HepG2 (cell line): ENCODE measurements at regions not wholly inside any gene's neighbourhood (a gene's known extent, or its start where the extent isn't known, plus 50 kb on each side); places are given as distances from the start of the nearest gene placed in this dataset.

ENCODE experiments used
- ATAC-seq: fragments of 200-7000 bp; cut with Tn5 transposase; 3 replicates; pipeline ENCODE4 v1.9.1; 2020; ENCODE audit warnings: mild to moderate bottlenecking, moderate library complexity
- BruUV-seq: library from RNA; stranded (reverse); fragments of 400-500 nt; replicated peaks from 2 replicates; lab custom pipeline; 2021; lab: Mats Ljungman, UMichigan
- CTCF ChIA-PET: fragments of 300-600 bp; formaldehyde crosslinking; extraction: SDS; loops from one replicate; lab custom pipeline; 2021; ENCODE audit warnings: low total read pairs, inconsistent platforms, low intra/inter-chr PET ratio; lab: Yijun Ruan, JAX
- POLR2A ChIA-PET: fragments of 350-600 bp; sonication (Branson Sonifier 250); formaldehyde crosslinking; loops from one replicate; lab custom pipeline; 2020; ENCODE audit warnings: antibody characterized with exemption, inconsistent platforms; lab: Yijun Ruan, JAX
- DNase-seq: peaks from one replicate; pipeline ENCODE4 v3.0.0-alpha.2; 2015; ENCODE audit warnings: low spot score
- FAIRE-seq: peaks from 3 replicates; lab custom pipeline; 2011; peaks lifted over from hg19 to GRCh38; lab: Jason Lieb, UNC
- H2AFZ ChIP-seq: one replicate; pipeline ENCODE4 v1.6.1; 2011; ENCODE audit warnings: low read length, inconsistent platforms
- H3K27ac ChIP-seq: fragments of 300-600 bp; 3 replicates; pipeline ENCODE4 v1.8.0; 2011; ENCODE audit warnings: mixed run types, mild to moderate bottlenecking, mixed read lengths, low read length, inconsistent platforms; ENCODE audit not compliant: insufficient read depth; ENCODE audit errors: extremely low read length
- H3K27me3 ChIP-seq, 2 experiments: fragments of 200-600 bp in 1 of 2; 2 replicates in 1 of 2; 3 replicates in 1 of 2; pipeline versions ENCODE4 v1.6.0 to v1.8.0; 2011; ENCODE audit warnings: low read length in 2 of 2, mild to moderate bottlenecking in 2 of 2, moderate library complexity in 2 of 2, inconsistent platforms in 1 of 2; ENCODE audit not compliant: insufficient read depth in 2 of 2, control insufficient read depth in 1 of 2
- H3K36me3 ChIP-seq, 2 experiments: fragments of 200-600 bp in 1 of 2; replicated peaks in 1 of 2; 2 replicates in 1 of 2; 3 replicates in 1 of 2; pipeline versions ENCODE4 v1.5.1 to v1.8.0; 2011; ENCODE audit warnings: low read length in 2 of 2, inconsistent platforms in 1 of 2; ENCODE audit not compliant: insufficient read depth in 2 of 2, control insufficient read depth in 1 of 2
- H3K4me1 ChIP-seq: 2 replicates; pipeline ENCODE4 v1.5.1; 2012; ENCODE audit warnings: low read length, inconsistent platforms; ENCODE audit not compliant: insufficient read depth
- H3K4me2 ChIP-seq: 2 replicates; pipeline ENCODE4 v1.6.0; 2011; ENCODE audit warnings: low read depth, low read length, inconsistent platforms
- H3K4me3 ChIP-seq, 3 experiments: fragments of 200-600 bp in 1 of 3; sonication (generic), shearing (Covaris generic) in 1 of 3; replicated peaks in 1 of 3; 2 replicates each; pipeline ENCODE4 v1.5.1; 2011 to 2016; ENCODE audit warnings: low read length in 3 of 3, inconsistent platforms in 2 of 3, low read depth in 2 of 3, mild to moderate bottlenecking in 2 of 3, control low read depth in 1 of 3, mixed read lengths in 1 of 3; ENCODE audit not compliant: insufficient read depth in 1 of 3
- H3K79me2 ChIP-seq: one replicate; pipeline ENCODE4 v1.6.1; 2011; ENCODE audit warnings: low read length, inconsistent platforms; ENCODE audit not compliant: insufficient read depth
- H3K9ac ChIP-seq: 2 replicates; pipeline ENCODE4 v1.6.0; 2011; ENCODE audit warnings: mild to moderate bottlenecking, low read depth, low read length, inconsistent platforms; ENCODE audit not compliant: insufficient read depth
- H3K9me3 ChIP-seq: 2 replicates; pipeline ENCODE4 v1.5.1; 2012; ENCODE audit warnings: mild to moderate bottlenecking, low read length
- H4K20me1 ChIP-seq: 2 replicates; pipeline ENCODE4 v1.6.0; 2011; ENCODE audit warnings: inconsistent platforms, mild to moderate bottlenecking, low read length, moderate library complexity; ENCODE audit not compliant: insufficient read depth
- AHR ChIP-seq: IDR thresholded peaks from 2 replicates; pipeline ENCODE4 v1.6.1; 2018; ENCODE audit warnings: missing genetic modification reagents, missing compliant biosample characterization
- ARNTL ChIP-seq: sonication (generic); formaldehyde crosslinking; IDR thresholded peaks from 2 replicates; pipeline ENCODE4 v1.4.0; 2020; ENCODE audit warnings: mild to moderate bottlenecking, missing genetic modification reagents
- DPF2 ChIP-seq: sonication (generic); formaldehyde crosslinking; IDR thresholded peaks from 2 replicates; pipeline ENCODE4 v1.4.0; 2020; ENCODE audit warnings: mild to moderate bottlenecking, low read depth, missing genetic modification reagents, borderline replicate concordance
- FOXA3 ChIP-seq: IDR thresholded peaks from 2 replicates; pipeline ENCODE4 v1.6.1; 2016; ENCODE audit warnings: missing genetic modification reagents, missing compliant biosample characterization
- ISX ChIP-seq: sonication (generic); formaldehyde crosslinking; conservative IDR thresholded peaks from 2 replicates; pipeline ENCODE4 v1.5.0; 2020; ENCODE audit warnings: missing genetic modification reagents
- MTA3 ChIP-seq: sonication (generic); formaldehyde crosslinking; IDR thresholded peaks from 2 replicates; pipeline ENCODE4 v1.4.0; 2020; ENCODE audit warnings: missing genetic modification reagents
- MTF1 ChIP-seq: sonication (generic); formaldehyde crosslinking; IDR thresholded peaks from 2 replicates; pipeline ENCODE4 v1.5.0; 2020; ENCODE audit warnings: missing genetic modification reagents
- NFIC ChIP-seq: IDR thresholded peaks from 2 replicates; pipeline ENCODE4 v1.6.1; 2012; ENCODE audit warnings: mild to moderate bottlenecking, low read length, inconsistent platforms
- POLR2G ChIP-seq: fragments of 200-400 bp; formaldehyde crosslinking; IDR thresholded peaks from 2 replicates; pipeline ENCODE4 v1.6.1; 2018; ENCODE audit warnings: mild to moderate bottlenecking, low read depth, low read length, moderate library complexity
- RARG ChIP-seq: sonication (generic); formaldehyde crosslinking; IDR thresholded peaks from 2 replicates; pipeline ENCODE4 v1.4.0; 2020; ENCODE audit warnings: low read depth, mild to moderate bottlenecking, missing genetic modification reagents
- STAG1 ChIP-seq: sonication (generic); formaldehyde crosslinking; IDR thresholded peaks from 2 replicates; pipeline ENCODE4 v1.4.0; 2020; ENCODE audit warnings: missing genetic modification reagents
- TMF1 ChIP-seq: sonication (generic); formaldehyde crosslinking; IDR thresholded peaks from 2 replicates; pipeline ENCODE4 v1.8.1; 2022; ENCODE audit warnings: low read depth, missing genetic modification reagents
- ZNF282 ChIP-seq: fragments of 450-650 bp; IDR thresholded peaks from 2 replicates; pipeline ENCODE4 v1.6.1; 2018; ENCODE audit not compliant: partially characterized antibody
- ZNF430 ChIP-seq: sonication (generic); formaldehyde crosslinking; IDR thresholded peaks from 2 replicates; pipeline ENCODE4 v1.9.0; 2021; ENCODE audit warnings: mild to moderate bottlenecking, missing genetic modification reagents
- ZNF607 ChIP-seq: sonication (generic); formaldehyde crosslinking; IDR thresholded peaks from 2 replicates; pipeline ENCODE4 v1.5.1; 2020; ENCODE audit warnings: missing genetic modification reagents, mild to moderate bottlenecking, borderline replicate concordance
- WGBS: methylation state at CpG from one replicate; pipeline ENCODE4 v1.1.6; 2017; ENCODE audit warnings: low lambda C conversion rate; 5-methylcytosine and 5-hydroxymethylcytosine counted together
- in situ Hi-C: cut with HindIII; loops from 2 replicates; pipeline ENCODE4 v1.10.0; 2017; ENCODE audit warnings: low pct_unique_long_range_greater_than_20kb; ENCODE audit not compliant: extremely low pct_ligation_motif_present
- intact Hi-C: fragments of 100-400 bp; cut with micrococcal nuclease; formaldehyde crosslinking; loops from one replicate; pipeline ENCODE4 v1.10.0; 2022; ENCODE audit not compliant: unreplicated experiment
- TF ChIP-seq, protein P1 (sequence below): sonication (generic); formaldehyde crosslinking; IDR thresholded peaks from 2 replicates; pipeline ENCODE4 v1.8.0; 2022; ENCODE audit warnings: mild to moderate bottlenecking, missing genetic modification reagents, moderate library complexity

DNA sequence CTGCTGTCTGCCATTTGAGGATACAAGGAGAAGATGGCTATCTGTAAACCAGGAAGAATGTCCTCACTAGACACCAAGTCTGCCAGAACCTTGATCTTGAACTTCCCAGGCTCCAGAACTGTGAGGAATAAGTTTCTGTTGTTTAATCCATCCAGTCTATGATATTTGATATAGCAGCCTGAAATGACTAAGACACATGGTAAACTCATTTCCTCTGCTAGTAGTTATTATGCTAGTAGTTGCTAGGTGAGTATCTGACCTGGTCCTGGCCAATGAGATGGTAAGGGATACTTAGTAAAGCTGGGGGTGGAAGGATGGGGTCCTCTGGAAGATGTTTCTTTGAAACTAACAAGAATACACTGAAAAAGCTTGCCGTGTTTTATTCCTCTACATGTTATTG is 280.7 kb upstream of the ARHGEF26 start:
- TF ChIP-seq STAG1 (CRISPR knock-in tag) (no peak), ARNTL (CRISPR knock-in tag) (no peak), ZNF607 (CRISPR knock-in tag) (no peak), POLR2G (no peak), FOXA3 (CRISPR knock-in tag) (no peak), RARG (no peak), AHR (CRISPR knock-in tag) (no peak), NFIC (no peak), ZNF430 (no peak), TMF1 (no peak), MTF1 (CRISPR knock-in tag) (no peak), DPF2 (no peak), ISX (no peak), ZNF282 (no peak), MTA3 (CRISPR knock-in tag) (no peak)
- TF ChIP-seq, protein P1, sequence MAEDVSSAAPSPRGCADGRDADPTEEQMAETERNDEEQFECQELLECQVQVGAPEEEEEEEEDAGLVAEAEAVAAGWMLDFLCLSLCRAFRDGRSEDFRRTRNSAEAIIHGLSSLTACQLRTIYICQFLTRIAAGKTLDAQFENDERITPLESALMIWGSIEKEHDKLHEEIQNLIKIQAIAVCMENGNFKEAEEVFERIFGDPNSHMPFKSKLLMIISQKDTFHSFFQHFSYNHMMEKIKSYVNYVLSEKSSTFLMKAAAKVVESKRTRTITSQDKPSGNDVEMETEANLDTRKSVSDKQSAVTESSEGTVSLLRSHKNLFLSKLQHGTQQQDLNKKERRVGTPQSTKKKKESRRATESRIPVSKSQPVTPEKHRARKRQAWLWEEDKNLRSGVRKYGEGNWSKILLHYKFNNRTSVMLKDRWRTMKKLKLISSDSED (CRISPR knock-in tag): no peak
- TF ChIP-seq, all 625 proteins: peak for 0

More for the DNA sequence above, 280.7 kb upstream of the ARHGEF26 start:
- no peak overlapping the region for H2AFZ ChIP-seq
- H4K20me1 ChIP-seq: no peaks in the 10 kb centered on the region
- no peak overlapping the region for H3K4me2 ChIP-seq
- ATAC-seq (no peak), DNase-seq (no peak), FAIRE-seq (no peak)
- no peaks in the 10 kb centered on the region for H3K27me3 ChIP-seq
- intact Hi-C loops: no loop called here
- H3K4me1 ChIP-seq: no peaks in the 10 kb centered on the region
- POLR2A ChIA-PET: no interaction called here
- 0% methylated on average over 1 of the region's 1 CpG for WGBS
- no peak overlapping the region for H3K27ac ChIP-seq
- CTCF ChIA-PET: no interaction called here
- H3K79me2 ChIP-seq: no peaks in the 10 kb centered on the region
- no TSS peak for BruUV-seq
- H3K9me3 ChIP-seq: no peaks in the 10 kb centered on the region
- H3K36me3 ChIP-seq: no peaks in the 10 kb centered on the region
- in situ Hi-C loops: no loop called here
- H3K4me3 ChIP-seq: no peak overlapping the region
- H3K9ac ChIP-seq: no peak overlapping the region
